ENCODE measurements at regions not wholly inside any gene's neighbourhood (a gene's known extent, or its start where the extent isn't known, plus 50 kb on each side); places are given as distances from the start of the nearest gene placed in this dataset.

GRCh38 chr3:162641907-162642306 is 1145.3 kb downstream of the OTOL1 start:
- ChIA-PET POLR2A (no interaction called here), CTCF (no interaction called here)
- no peaks in the 10 kb centered on the region for H3K4me1 ChIP-seq (ENCODE audit: control insufficient read depth, insufficient read depth, low read length)
- H3K27ac ChIP-seq (ENCODE audit: extremely low read depth, low read depth, low read length) = no peak overlapping the region
- no peaks in the 10 kb centered on the region for H3K9me3 ChIP-seq (ENCODE audit: control insufficient read depth, insufficient read depth, low read depth, low read length)
- H3K4me3 ChIP-seq (ENCODE audit: low read depth, low read length) = no peak overlapping the region
- no peak for TF ChIP-seq ZNF324 (tag by site-specific recombination; IDR thresholded peaks at IDR 0.05)
- no peak for TF ChIP-seq SP2 (tag by site-specific recombination; IDR thresholded peaks at IDR 0.05)
- no peak for TF ChIP-seq ZNF37A (tag by site-specific recombination; IDR thresholded peaks at IDR 0.05)
- TF ChIP-seq ZNF776 (tag by site-specific recombination; IDR thresholded peaks at IDR 0.05; ENCODE audit: borderline replicate concordance) = no peak
- TF ChIP-seq ZNF211 (tag by site-specific recombination; IDR thresholded peaks at IDR 0.05; ENCODE audit: low read depth) = no peak
- TF ChIP-seq ZNF501 (tag by site-specific recombination; IDR thresholded peaks at IDR 0.05) = no peak
- TF ChIP-seq ZNF521 (tag by site-specific recombination; IDR thresholded peaks at IDR 0.05) = no peak
- TF ChIP-seq RBAK (tag by site-specific recombination; IDR thresholded peaks at IDR 0.05) = no peak
- no peak for TF ChIP-seq ZNF10 (tag by site-specific recombination; IDR thresholded peaks at IDR 0.05)
- TF ChIP-seq ZNF133 (tag by site-specific recombination; IDR thresholded peaks at IDR 0.05) = no peak
- TF ChIP-seq ZNF660 (tag by site-specific recombination; IDR thresholded peaks at IDR 0.05) = no peak
- no peaks in the 10 kb centered on the region for H3K36me3 ChIP-seq (ENCODE audit: control insufficient read depth in 2 of 2, insufficient read depth in 1 of 2, low read length in 2 of 2)

- no peak overlapping the region for H3K27ac ChIP-seq (ENCODE audit: extremely low read depth, low read depth, low read length)
- POLR2A ChIA-PET = no interaction called here
- TF ChIP-seq BCL6B (tag by site-specific recombination; IDR thresholded peaks at IDR 0.05) (no peak), ZNF513 (tag by site-specific recombination; IDR thresholded peaks at IDR 0.05) (no peak)
These were observed 1146.6 kb downstream of the OTOL1 start for GRCh38 chr3:162643245-162643644.

GRCh38 chr3:162647321-162647720 is 1150.7 kb downstream of the OTOL1 start:
- H3K27ac ChIP-seq (ENCODE audit: extremely low read depth, low read depth, low read length) = no peak overlapping the region
- POLR2A ChIA-PET = no interaction called here
- no peak overlapping the region for H3K4me3 ChIP-seq (ENCODE audit: low read depth, low read length)
- no peaks in the 10 kb centered on the region for H3K9me3 ChIP-seq (ENCODE audit: control insufficient read depth, insufficient read depth, low read depth, low read length)
- H3K4me1 ChIP-seq (ENCODE audit: control insufficient read depth, insufficient read depth, low read length) = no peaks in the 10 kb centered on the region
- TF ChIP-seq ZNF585B (tag by site-specific recombination; IDR thresholded peaks at IDR 0.05) = peak; percentile 70
- TF ChIP-seq TRIM28 (IDR thresholded peaks at IDR 0.05; ENCODE audit: borderline replicate concordance, low read length) = peak; percentile 76; the same call in 1 of the 2 replicates
- peak; percentile 75 for TF ChIP-seq SETDB1 (IDR thresholded peaks at IDR 0.05; ENCODE audit: insufficient read length, low read length)
- no peak for TF ChIP-seq ZNF10 (tag by site-specific recombination; IDR thresholded peaks at IDR 0.05)
- CTCF ChIA-PET = no interaction called here
- no peaks in the 10 kb centered on the region for H3K36me3 ChIP-seq (ENCODE audit: control insufficient read depth in 2 of 2, insufficient read depth in 1 of 2, low read length in 2 of 2)

More at GRCh38 chr3:162643245-162643644, 1146.6 kb downstream of the OTOL1 start:
- H3K36me3 ChIP-seq (ENCODE audit: control insufficient read depth in 2 of 2, insufficient read depth in 1 of 2, low read length in 2 of 2) = no peaks in the 10 kb centered on the region
- CTCF ChIA-PET = no interaction called here
- H3K9me3 ChIP-seq (ENCODE audit: control insufficient read depth, insufficient read depth, low read depth, low read length) = no peaks in the 10 kb centered on the region
- no peak overlapping the region for H3K4me3 ChIP-seq (ENCODE audit: low read depth, low read length)
- no peaks in the 10 kb centered on the region for H3K4me1 ChIP-seq (ENCODE audit: control insufficient read depth, insufficient read depth, low read length)

GRCh38 chr3:162658003-162658402 is 1161.4 kb downstream of the OTOL1 start:
- H3K36me3 ChIP-seq (ENCODE audit: control insufficient read depth in 2 of 2, insufficient read depth in 1 of 2, low read length in 2 of 2) = no peaks in the 10 kb centered on the region
- no peaks in the 10 kb centered on the region for H3K9me3 ChIP-seq (ENCODE audit: control insufficient read depth, insufficient read depth, low read depth, low read length)
- no peak overlapping the region for H3K4me3 ChIP-seq (ENCODE audit: low read depth, low read length)
- no peaks in the 10 kb centered on the region for H3K4me1 ChIP-seq (ENCODE audit: control insufficient read depth, insufficient read depth, low read length)
- ChIA-PET CTCF (no interaction called here), POLR2A (no interaction called here)
- H3K27ac ChIP-seq (ENCODE audit: extremely low read depth, low read depth, low read length) = no peak overlapping the region
- TF ChIP-seq ZNF350 (tag by site-specific recombination; IDR thresholded peaks at IDR 0.05) (no peak), ZSCAN5A (tag by site-specific recombination; IDR thresholded peaks at IDR 0.05) (no peak), ZNF169 (tag by site-specific recombination; IDR thresholded peaks at IDR 0.05) (no peak), TCF7L2 (IDR thresholded peaks at IDR 0.05; ENCODE audit: borderline replicate concordance, low read depth, low read length) (no peak), ZBTB26 (tag by site-specific recombination; optimal IDR thresholded peaks at IDR 0.05) (no peak), ZNF394 (tag by site-specific recombination; IDR thresholded peaks at IDR 0.05; ENCODE audit: borderline replicate concordance) (no peak), ZSCAN23 (tag by site-specific recombination; IDR thresholded peaks at IDR 0.05) (no peak), ZNF621 (tag by site-specific recombination; IDR thresholded peaks at IDR 0.05) (no peak)
